Inferior parietal cortex (tissue), 1 donor: ENCODE measurements at regions not wholly inside any gene's neighbourhood (a gene's known extent, or its start where the extent isn't known, plus 50 kb on each side); places are given as distances from the start of the nearest gene placed in this dataset.

ENCODE experiments used
- DNase-seq: peaks from one replicate; pipeline ENCODE4 v3.0.0-alpha.2; 2016; ENCODE audit errors: extremely low spot score

GRCh38 chr5:9927106-9927505 is 297.0 kb upstream of the TAS2R1 start:
- DNase-seq: no peak

GRCh38 chr5:9924614-9925013 is 294.5 kb upstream of the TAS2R1 start:
- no peak for DNase-seq

- DNase-seq: no peak
Measured at GRCh38 chr5:9922719-9923118, 292.6 kb upstream of the TAS2R1 start.

DNA sequence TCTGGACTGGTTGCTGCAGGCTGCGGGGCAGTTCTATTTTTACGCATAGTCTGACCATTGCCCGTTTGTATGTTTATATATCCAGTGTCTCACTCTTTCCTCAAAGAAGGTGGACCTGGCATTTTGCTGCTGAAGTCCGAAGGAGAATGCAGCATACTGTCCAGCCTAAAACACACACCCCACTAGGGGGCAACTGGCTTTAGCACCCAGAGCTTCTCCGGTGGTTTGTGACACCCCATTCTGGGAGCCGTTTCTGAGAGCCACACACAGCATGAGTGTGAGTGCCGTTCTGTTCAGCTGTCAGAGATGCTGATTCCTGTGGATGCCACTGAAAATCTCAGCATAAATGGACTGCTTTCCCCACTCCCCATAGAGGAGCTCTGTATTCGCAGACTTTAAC is 290.5 kb upstream of the TAS2R1 start:
- DNase-seq: no peak

DNA sequence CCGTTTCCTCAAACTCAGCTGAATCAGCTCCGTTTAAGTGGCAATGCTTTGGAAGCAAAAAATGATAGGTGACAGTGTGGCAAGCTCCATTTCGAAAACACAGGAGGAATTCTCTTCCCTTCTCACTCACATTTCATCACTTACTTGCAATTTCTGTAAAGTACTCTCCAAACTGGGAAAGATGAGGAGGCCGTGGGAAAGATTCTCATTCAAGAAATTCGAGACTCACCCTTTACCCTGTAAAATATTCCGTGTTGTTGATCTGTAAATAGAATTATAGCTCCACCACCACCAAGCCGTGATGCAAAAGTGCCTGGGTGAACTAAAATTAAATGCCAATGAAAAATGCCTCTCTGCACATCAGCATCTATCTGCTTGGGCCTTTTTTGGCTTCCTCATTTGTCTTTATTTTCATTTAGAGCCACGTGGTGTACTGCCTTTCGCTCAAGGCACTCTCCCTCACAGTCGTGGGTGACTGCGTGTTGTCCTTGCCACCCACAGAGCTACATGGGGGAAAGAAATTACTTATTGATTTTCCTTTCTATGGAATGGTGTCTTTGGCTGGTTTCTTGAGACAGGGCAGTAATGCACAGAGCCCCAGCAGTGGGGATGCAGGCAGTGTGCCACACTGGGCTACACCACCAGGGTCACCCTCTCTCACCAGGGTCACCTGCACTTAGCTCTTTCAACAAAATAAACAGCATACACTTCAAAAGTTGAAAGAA is 289.3 kb upstream of the TAS2R1 start:
- DNase-seq: no peak

GRCh38 chr5:9905661-9906060 is 275.5 kb upstream of the TAS2R1 start:
- no peak for DNase-seq

DNA sequence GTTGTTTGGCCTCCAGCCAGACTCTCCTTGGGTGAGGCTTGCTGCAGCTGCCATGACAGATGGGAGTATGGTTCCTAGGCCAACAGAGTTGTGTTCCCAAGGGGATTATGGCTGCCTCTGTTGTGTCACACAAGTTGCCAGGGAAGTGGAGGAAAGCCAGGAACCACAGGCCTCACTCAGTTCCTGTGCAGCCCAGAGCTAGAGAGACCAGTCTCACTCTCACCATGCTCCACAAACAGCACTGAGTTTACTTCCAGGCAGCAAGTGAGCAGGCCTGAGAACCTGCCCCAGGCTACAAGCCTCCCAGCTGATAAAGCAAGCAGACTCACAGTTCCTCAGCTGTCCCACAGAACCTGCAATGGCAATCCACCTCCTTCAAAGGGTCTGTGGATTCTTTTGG is 273.6 kb upstream of the TAS2R1 start:
- no peak for DNase-seq

- DNase-seq: peak; percentile 30
Measured at GRCh38 chr5:9898319-9898718, 268.2 kb upstream of the TAS2R1 start.

- DNase-seq: no peak
Measured at GRCh38 chr5:9895302-9895645, 265.1 kb upstream of the TAS2R1 start.

DNA sequence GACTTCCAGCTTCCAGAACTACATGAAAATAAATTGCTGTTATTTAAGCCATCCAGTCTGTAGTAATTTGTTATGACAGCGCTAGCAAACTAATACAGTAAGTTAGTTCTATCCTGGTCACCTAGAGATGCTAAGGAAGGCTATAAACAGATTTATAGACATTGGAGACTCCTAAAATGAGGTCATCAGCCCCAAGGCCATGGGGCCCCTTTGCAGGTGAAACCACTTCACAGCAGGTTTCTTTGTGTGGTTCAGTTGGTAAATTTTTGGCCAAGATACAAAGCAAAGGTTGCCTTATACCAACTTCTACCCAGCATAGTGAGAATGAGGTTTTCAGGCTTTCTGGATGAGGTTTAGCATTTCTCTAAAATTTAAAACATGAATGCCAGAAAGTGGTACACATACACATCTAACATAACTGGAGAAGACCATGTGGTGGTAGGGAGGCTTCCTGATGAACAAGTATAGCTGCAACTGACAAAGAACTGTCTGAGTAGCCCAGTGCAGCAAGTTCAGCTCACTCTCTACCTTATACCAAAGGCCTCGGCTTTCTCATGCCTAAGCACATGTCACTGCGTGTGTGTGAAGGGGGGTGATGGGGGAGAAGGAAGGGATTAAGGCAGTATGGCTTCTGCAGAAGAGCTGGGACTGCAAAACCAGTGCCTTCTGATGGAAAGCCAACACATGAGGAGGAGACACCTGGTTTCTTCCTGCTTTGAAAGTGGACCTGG is 264.6 kb upstream of the TAS2R1 start:
- no peak for DNase-seq

- DNase-seq: no peak
Measured at GRCh38 chr5:9892696-9893095, 262.5 kb upstream of the TAS2R1 start.

DNA sequence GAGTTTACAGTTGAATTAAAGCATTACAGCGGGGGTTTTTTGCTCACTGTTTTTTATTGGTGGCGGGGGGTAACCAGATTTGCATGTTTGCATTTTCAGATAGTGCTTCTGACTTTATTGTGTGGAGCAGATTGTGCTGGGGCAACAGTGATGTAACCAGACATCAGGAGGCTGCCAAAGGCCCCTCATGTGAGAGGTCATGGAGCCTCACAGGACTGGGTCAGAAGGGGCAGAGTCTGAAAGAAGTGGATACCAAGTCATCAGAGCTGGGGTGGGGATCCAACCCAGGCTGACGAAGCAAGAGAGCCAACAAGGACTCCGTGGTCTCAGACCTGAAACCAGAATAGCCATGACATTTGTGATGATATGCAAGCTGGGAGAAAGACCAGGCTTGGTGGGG is 259.4 kb upstream of the TAS2R1 start:
- no peak for DNase-seq

DNA sequence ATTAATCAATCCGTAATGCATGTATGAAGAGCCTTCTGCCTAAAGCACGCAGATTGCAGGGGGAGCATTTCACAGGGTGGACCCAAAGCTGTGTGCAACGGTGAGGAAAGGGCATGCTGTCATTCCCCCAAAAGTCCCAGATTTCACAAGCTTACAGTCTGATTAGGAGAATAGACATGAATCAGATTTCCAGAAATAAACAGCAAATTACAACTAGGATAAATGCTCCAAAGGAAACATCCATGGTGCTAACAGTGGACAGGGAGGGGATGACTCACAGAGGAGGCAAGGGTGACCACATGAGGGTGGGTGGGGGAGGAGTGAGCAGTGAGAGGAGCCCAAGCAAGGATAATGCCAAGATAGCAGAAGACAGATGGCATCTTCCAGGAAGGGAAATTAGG is 258.4 kb upstream of the TAS2R1 start:
- DNase-seq: no peak

- no peak for DNase-seq
Measured at GRCh38 chr5:9885164-9885563, 255.0 kb upstream of the TAS2R1 start.

DNA sequence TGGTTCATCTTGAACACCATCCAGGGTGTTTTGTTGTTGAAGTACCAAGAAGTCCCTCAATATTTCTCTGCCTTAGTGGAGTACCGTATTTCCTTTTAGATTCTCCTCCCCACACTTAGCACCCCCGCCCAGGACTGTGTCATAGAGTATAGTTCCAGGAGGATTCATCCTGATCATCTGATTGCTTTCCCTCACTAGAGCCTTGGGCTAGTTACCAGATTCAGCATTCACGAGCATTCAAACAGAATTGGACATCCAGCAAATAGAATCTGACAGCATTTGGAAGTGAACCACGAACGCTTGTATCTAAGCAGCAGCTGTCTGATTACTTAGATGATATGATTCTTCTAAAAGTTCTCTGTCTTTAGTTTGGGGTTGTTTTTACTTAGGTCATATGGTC is 248.1 kb upstream of the TAS2R1 start:
- no peak for DNase-seq

- no peak for DNase-seq
Measured at GRCh38 chr5:9877488-9877887, 247.3 kb upstream of the TAS2R1 start.

DNA sequence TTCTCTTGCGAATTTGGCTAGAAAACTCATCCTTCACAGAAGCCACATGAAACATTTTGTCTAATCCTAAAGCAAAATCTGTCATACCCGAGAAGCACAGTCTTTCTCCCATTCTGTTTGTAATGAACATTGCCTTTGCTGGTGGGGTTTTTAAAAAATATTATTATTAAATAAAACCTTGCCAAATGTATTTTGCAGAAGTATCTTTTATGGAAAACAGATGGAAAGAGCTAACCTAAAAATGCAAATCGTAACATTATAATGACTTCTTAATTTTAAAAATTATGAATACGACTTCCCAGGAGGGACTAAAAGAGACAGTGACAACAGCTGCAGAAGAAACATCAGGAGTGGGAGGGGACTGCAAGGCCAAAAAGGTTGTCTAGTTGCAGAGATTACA is 246.3 kb upstream of the TAS2R1 start:
- no peak for DNase-seq

GRCh38 chr5:9869616-9870288 is 239.6 kb upstream of the TAS2R1 start:
- DNase-seq: peak; percentile 43

DNA sequence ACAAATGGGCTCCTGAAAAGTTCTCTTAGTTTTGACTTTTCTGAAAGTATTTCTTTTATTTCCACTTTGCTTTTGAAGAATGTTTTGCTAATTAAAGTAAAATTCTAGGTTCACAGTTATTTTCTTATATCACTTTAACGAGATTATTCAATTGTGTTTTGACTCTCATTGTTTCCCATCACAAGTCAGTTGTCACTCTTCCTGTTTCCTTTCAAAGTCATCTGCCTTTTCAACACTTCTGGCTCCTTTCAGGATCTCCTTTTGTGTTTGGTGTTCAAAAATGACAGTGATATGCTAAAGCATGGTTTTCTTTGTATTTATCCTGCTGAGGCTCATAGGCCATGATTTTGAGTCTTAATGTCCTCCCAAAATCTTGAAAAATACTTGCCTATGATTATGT is 235.4 kb upstream of the TAS2R1 start:
- no peak for DNase-seq

- DNase-seq: no peak
Measured at GRCh38 chr5:9864791-9865190, 234.6 kb upstream of the TAS2R1 start.

DNA sequence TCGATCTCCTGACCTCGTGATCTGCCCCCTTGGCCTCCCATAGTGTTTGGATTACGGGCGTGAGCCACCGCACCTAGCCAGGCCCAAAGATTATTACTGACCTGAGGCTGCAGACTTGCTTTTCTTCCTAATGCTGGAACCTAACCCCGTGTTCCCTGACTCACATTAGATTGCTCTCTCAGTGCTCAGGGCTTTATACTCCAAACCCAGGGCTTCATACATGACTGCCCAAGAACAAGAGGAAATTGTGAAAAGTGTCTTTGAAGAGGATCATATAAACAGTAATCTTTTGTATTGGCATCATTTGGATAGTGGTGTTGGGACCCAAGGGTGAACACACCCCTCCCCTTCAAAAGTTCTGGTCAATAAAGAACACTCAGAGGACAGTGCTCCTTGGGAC is 233.3 kb upstream of the TAS2R1 start:
- DNase-seq: no peak

DNA sequence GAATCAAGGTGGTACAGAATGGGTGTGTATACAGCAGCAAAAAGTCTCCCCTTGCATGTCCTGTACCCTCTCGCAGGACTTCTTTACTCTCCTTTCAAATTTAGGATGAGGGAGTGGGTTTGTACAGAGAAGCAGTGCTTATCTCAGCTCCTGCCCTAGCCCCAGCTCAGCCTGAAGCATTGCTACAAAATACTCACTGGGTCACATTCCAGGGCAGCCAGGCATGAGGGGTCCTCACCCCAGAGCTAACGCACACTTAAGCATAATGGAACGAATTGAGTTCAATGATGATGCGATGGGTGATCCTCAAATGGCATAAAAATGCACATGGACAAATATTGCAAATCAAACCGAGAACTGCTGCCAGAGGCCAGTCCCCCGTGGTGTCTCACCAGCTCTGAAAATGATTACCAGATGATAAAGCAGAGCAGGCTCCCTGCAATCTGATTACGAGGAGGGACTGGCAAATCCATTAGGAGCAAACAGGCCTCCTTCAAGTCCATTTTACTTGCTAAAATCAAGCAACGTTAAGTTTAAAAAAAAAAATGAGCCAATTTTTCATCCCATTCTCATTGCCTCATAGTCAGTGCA is 231.6 kb upstream of the TAS2R1 start:
- DNase-seq: no peak

- no peak for DNase-seq
Measured at GRCh38 chr5:9859808-9860207, 229.7 kb upstream of the TAS2R1 start.
